ENCODE measurements at regions not wholly inside any gene's neighbourhood (a gene's known extent, or its start where the extent isn't known, plus 50 kb on each side); places are given as distances from the start of the nearest gene placed in this dataset.

- Histone ChIP-seq H3K9me3 (no peaks in the 10 kb centered on the region), H3K4me3 (no peak overlapping the region), H3K27ac (no peak overlapping the region), H3K36me3 (no peaks in the 10 kb centered on the region), H3K27me3 (no peaks in the 10 kb centered on the region), H3K4me1 (no peaks in the 10 kb centered on the region)
- ATAC-seq (no peak), DNase-seq (no peak), FAIRE-seq (no peak)
- 60 to 76% methylated on average over 3 of the region's 3 CpGs for WGBS, 2 donors
- no peak for TF ChIP-seq CTCF (IDR thresholded peaks at IDR 0.05)
- intact Hi-C loops (cut with DNase I) = no loop called here
These were observed 140.3 kb downstream of the TRIB2 start for GRCh38 chr2:12856934-12857601.

GRCh38 chr2:12857891-12858290 lies 141.2 kb downstream of the TRIB2 start:
- no peak for TF ChIP-seq CTCF (IDR thresholded peaks at IDR 0.05)
- no peak for ATAC-seq
- WGBS, 2 donors = 43 to 46% methylated on average over 1 of the region's 1 CpG
- DNase-seq = no peak
- no peaks in the 10 kb centered on the region for H3K27me3 ChIP-seq
- H3K27ac ChIP-seq = no peak overlapping the region
- no peaks in the 10 kb centered on the region for H3K9me3 ChIP-seq
- FAIRE-seq = no peak
- H3K4me1 ChIP-seq = no peaks in the 10 kb centered on the region
- intact Hi-C loops (cut with DNase I) = no loop called here
- no peaks in the 10 kb centered on the region for H3K36me3 ChIP-seq
- no peak overlapping the region for H3K4me3 ChIP-seq

- Histone ChIP-seq H3K9me3 (no peaks in the 10 kb centered on the region), H3K27me3 (no peaks in the 10 kb centered on the region), H3K27ac (no peak overlapping the region), H3K36me3 (no peaks in the 10 kb centered on the region), H3K4me1 (no peaks in the 10 kb centered on the region), H3K4me3 (no peak overlapping the region)
- DNase-seq (no peak), ATAC-seq (no peak), FAIRE-seq (no peak)
- TF ChIP-seq CTCF (IDR thresholded peaks at IDR 0.05) = no peak
- intact Hi-C loops (cut with DNase I) = no loop called here
These were observed 142.1 kb downstream of the TRIB2 start for GRCh38 chr2:12858786-12859185.

- Histone ChIP-seq H3K36me3 (no peaks in the 10 kb centered on the region), H3K27me3 (no peaks in the 10 kb centered on the region), H3K9me3 (no peaks in the 10 kb centered on the region), H3K27ac (no peak overlapping the region), H3K4me3 (no peak overlapping the region), H3K4me1 (no peaks in the 10 kb centered on the region)
- 83 to 85% methylated on average over 2 of the region's 2 CpGs for WGBS, 2 donors
- ATAC-seq (no peak), DNase-seq (no peak), FAIRE-seq (no peak)
- intact Hi-C loops (cut with DNase I) = no loop called here
- no peak for TF ChIP-seq CTCF (IDR thresholded peaks at IDR 0.05)
These were observed 144.7 kb downstream of the TRIB2 start for GRCh38 chr2:12861344-12861930.

GRCh38 chr2:12862541-12862940 lies 145.8 kb downstream of the TRIB2 start:
- no peaks in the 10 kb centered on the region for H3K27me3 ChIP-seq
- H3K27ac ChIP-seq = no peak overlapping the region
- intact Hi-C loops (cut with DNase I) = no loop called here
- no peaks in the 10 kb centered on the region for H3K9me3 ChIP-seq
- no peak for DNase-seq
- FAIRE-seq = no peak
- no peak for ATAC-seq
- no peak overlapping the region for H3K4me3 ChIP-seq
- H3K36me3 ChIP-seq = no peaks in the 10 kb centered on the region
- no peak for TF ChIP-seq CTCF (IDR thresholded peaks at IDR 0.05)
- H3K4me1 ChIP-seq = no peaks in the 10 kb centered on the region

Measured in pancreas (tissue), 10 donors.